ENCODE measurements at regions not wholly inside any gene's neighbourhood (a gene's known extent, or its start where the extent isn't known, plus 50 kb on each side); places are given as distances from the start of the nearest gene placed in this dataset.

DNA sequence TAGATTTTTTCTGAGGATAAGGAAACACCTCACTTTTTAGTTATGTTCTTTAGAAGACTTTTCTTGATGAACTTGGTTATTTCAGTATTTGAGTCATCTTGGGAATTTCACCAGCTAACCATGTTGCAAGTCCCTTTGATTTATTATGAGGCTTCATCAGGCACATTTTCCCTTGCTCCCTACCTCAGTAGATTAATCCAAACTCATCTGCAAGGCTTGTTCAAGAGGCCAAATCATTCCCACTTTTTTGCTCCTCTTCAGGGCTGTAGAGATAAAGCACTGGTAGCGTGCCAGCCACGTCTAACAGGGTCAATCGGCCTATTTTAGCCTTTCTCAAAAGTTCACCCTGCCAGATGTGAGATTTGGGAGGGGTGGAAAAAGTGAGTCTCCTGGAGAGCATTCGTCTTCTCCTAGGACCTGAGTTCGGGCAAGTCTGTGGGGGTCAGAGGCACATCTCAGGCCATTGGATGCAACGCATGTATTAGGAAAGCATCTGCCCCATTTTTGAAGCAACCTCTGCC, 120.3 kb downstream of the RDH14 start:
- TF ChIP-seq, protein P1, sequence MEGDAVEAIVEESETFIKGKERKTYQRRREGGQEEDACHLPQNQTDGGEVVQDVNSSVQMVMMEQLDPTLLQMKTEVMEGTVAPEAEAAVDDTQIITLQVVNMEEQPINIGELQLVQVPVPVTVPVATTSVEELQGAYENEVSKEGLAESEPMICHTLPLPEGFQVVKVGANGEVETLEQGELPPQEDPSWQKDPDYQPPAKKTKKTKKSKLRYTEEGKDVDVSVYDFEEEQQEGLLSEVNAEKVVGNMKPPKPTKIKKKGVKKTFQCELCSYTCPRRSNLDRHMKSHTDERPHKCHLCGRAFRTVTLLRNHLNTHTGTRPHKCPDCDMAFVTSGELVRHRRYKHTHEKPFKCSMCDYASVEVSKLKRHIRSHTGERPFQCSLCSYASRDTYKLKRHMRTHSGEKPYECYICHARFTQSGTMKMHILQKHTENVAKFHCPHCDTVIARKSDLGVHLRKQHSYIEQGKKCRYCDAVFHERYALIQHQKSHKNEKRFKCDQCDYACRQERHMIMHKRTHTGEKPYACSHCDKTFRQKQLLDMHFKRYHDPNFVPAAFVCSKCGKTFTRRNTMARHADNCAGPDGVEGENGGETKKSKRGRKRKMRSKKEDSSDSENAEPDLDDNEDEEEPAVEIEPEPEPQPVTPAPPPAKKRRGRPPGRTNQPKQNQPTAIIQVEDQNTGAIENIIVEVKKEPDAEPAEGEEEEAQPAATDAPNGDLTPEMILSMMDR (IDR thresholded peaks at IDR 0.05): no peak
- TF ChIP-seq POLR2A (IDR thresholded peaks at IDR 0.05): no peak

Measured in testis (tissue), 2 donors.